ENCODE measurements at regions not wholly inside any gene's neighbourhood (a gene's known extent, or its start where the extent isn't known, plus 50 kb on each side); places are given as distances from the start of the nearest gene placed in this dataset.

GRCh38 chr3:145843561-145843960 lies 317.4 kb downstream of the PLOD2 start:
- DNase-seq (ENCODE audit: insufficient read length, low spot score) (no peak), FAIRE-seq (no peak)
- TF ChIP-seq POLR2A (IDR thresholded peaks at IDR 0.05; ENCODE audit: low read depth, low read length) (no peak), POLR2AphosphoS5 (IDR thresholded peaks at IDR 0.05; ENCODE audit: low read depth, low read length) (no peak), SPI1 (IDR thresholded peaks at IDR 0.05; ENCODE audit: low read depth, low read length) (no peak), PAX5 (IDR thresholded peaks at IDR 0.05; ENCODE audit: insufficient read depth, low read length, severe bottlenecking) (no peak), POU2F2 (IDR thresholded peaks at IDR 0.05; ENCODE audit: low read depth, low read length) (no peak), TAF1 (IDR thresholded peaks at IDR 0.05; ENCODE audit: low read depth, low read length) (no peak)

GRCh38 chr3:145849115-145849514 lies 311.9 kb downstream of the PLOD2 start:
- DNase-seq (ENCODE audit: insufficient read length, low spot score) (no peak), FAIRE-seq (no peak)
- TF ChIP-seq POLR2AphosphoS5 (IDR thresholded peaks at IDR 0.05; ENCODE audit: low read depth, low read length), result no peak
- TF ChIP-seq POU2F2 (IDR thresholded peaks at IDR 0.05; ENCODE audit: low read depth, low read length), result no peak
- no peak for TF ChIP-seq TAF1 (IDR thresholded peaks at IDR 0.05; ENCODE audit: low read depth, low read length)
- no peak for TF ChIP-seq SPI1 (IDR thresholded peaks at IDR 0.05; ENCODE audit: low read depth, low read length)
- no peak for TF ChIP-seq PAX5 (IDR thresholded peaks at IDR 0.05; ENCODE audit: insufficient read depth, low read length, severe bottlenecking)
- no peak for TF ChIP-seq POLR2A (IDR thresholded peaks at IDR 0.05; ENCODE audit: low read depth, low read length)

- TF ChIP-seq POLR2AphosphoS5 (IDR thresholded peaks at IDR 0.05; ENCODE audit: low read depth, low read length) (no peak), PAX5 (IDR thresholded peaks at IDR 0.05; ENCODE audit: insufficient read depth, low read length, severe bottlenecking) (no peak), TAF1 (IDR thresholded peaks at IDR 0.05; ENCODE audit: low read depth, low read length) (no peak), POLR2A (IDR thresholded peaks at IDR 0.05; ENCODE audit: low read depth, low read length) (no peak), POU2F2 (IDR thresholded peaks at IDR 0.05; ENCODE audit: low read depth, low read length) (no peak), SPI1 (IDR thresholded peaks at IDR 0.05; ENCODE audit: low read depth, low read length) (no peak)
- DNase-seq (ENCODE audit: insufficient read length, low spot score), result no peak
- FAIRE-seq, result no peak
Measured at GRCh38 chr3:145854499-145854898, 306.5 kb downstream of the PLOD2 start.

GRCh38 chr3:145857956-145858355 lies 303.0 kb downstream of the PLOD2 start:
- TF ChIP-seq POU2F2 (IDR thresholded peaks at IDR 0.05; ENCODE audit: low read depth, low read length) (no peak), TAF1 (IDR thresholded peaks at IDR 0.05; ENCODE audit: low read depth, low read length) (no peak)
- no peak for FAIRE-seq
- DNase-seq (ENCODE audit: insufficient read length, low spot score), result no peak

- FAIRE-seq, result no peak
- no peak for DNase-seq (ENCODE audit: insufficient read length, low spot score)
- TF ChIP-seq POLR2A (IDR thresholded peaks at IDR 0.05; ENCODE audit: low read depth, low read length) (no peak), PAX5 (IDR thresholded peaks at IDR 0.05; ENCODE audit: insufficient read depth, low read length, severe bottlenecking) (no peak), SPI1 (IDR thresholded peaks at IDR 0.05; ENCODE audit: low read depth, low read length) (no peak), POU2F2 (IDR thresholded peaks at IDR 0.05; ENCODE audit: low read depth, low read length) (no peak), TAF1 (IDR thresholded peaks at IDR 0.05; ENCODE audit: low read depth, low read length) (no peak), POLR2AphosphoS5 (IDR thresholded peaks at IDR 0.05; ENCODE audit: low read depth, low read length) (no peak)
Measured at GRCh38 chr3:145864336-145864735, 296.6 kb downstream of the PLOD2 start.

GRCh38 chr3:145865399-145866018 lies 295.5 kb downstream of the PLOD2 start:
- DNase-seq (ENCODE audit: insufficient read length, low spot score), result no peak
- TF ChIP-seq SPI1 (IDR thresholded peaks at IDR 0.05; ENCODE audit: low read depth, low read length), result no peak
- no peak for TF ChIP-seq POLR2AphosphoS5 (IDR thresholded peaks at IDR 0.05; ENCODE audit: low read depth, low read length)
- no peak for TF ChIP-seq POLR2A (IDR thresholded peaks at IDR 0.05; ENCODE audit: low read depth, low read length)
- TF ChIP-seq PAX5 (IDR thresholded peaks at IDR 0.05; ENCODE audit: insufficient read depth, low read length, severe bottlenecking), result no peak
- no peak for TF ChIP-seq POU2F2 (IDR thresholded peaks at IDR 0.05; ENCODE audit: low read depth, low read length)
- TF ChIP-seq TAF1 (IDR thresholded peaks at IDR 0.05; ENCODE audit: low read depth, low read length), result no peak
- FAIRE-seq, result no peak

- FAIRE-seq (no peak), DNase-seq (ENCODE audit: insufficient read length, low spot score) (no peak)
- TF ChIP-seq PAX5 (IDR thresholded peaks at IDR 0.05; ENCODE audit: insufficient read depth, low read length, severe bottlenecking) (no peak), POU2F2 (IDR thresholded peaks at IDR 0.05; ENCODE audit: low read depth, low read length) (no peak), POLR2AphosphoS5 (IDR thresholded peaks at IDR 0.05; ENCODE audit: low read depth, low read length) (no peak), SPI1 (IDR thresholded peaks at IDR 0.05; ENCODE audit: low read depth, low read length) (no peak), TAF1 (IDR thresholded peaks at IDR 0.05; ENCODE audit: low read depth, low read length) (no peak), POLR2A (IDR thresholded peaks at IDR 0.05; ENCODE audit: low read depth, low read length) (no peak)
Measured at GRCh38 chr3:145869958-145870357, 291.0 kb downstream of the PLOD2 start.

- no peak for DNase-seq (ENCODE audit: insufficient read length, low spot score)
- no peak for FAIRE-seq
- TF ChIP-seq TAF1 (IDR thresholded peaks at IDR 0.05; ENCODE audit: low read depth, low read length) (no peak), POLR2AphosphoS5 (IDR thresholded peaks at IDR 0.05; ENCODE audit: low read depth, low read length) (no peak)
Measured at GRCh38 chr3:145882436-145882835, 278.5 kb downstream of the PLOD2 start.

GRCh38 chr3:145889730-145890129 lies 271.3 kb downstream of the PLOD2 start:
- DNase-seq (ENCODE audit: insufficient read length, low spot score) (no peak), FAIRE-seq (no peak)
- TF ChIP-seq POU2F2 (IDR thresholded peaks at IDR 0.05; ENCODE audit: low read depth, low read length), result no peak
- no peak for TF ChIP-seq POLR2AphosphoS5 (IDR thresholded peaks at IDR 0.05; ENCODE audit: low read depth, low read length)
- no peak for TF ChIP-seq POLR2A (IDR thresholded peaks at IDR 0.05; ENCODE audit: low read depth, low read length)

GRCh38 chr3:145892869-145893268 lies 268.1 kb downstream of the PLOD2 start:
- FAIRE-seq (no peak), DNase-seq (ENCODE audit: insufficient read length, low spot score) (no peak)
- TF ChIP-seq PAX5 (IDR thresholded peaks at IDR 0.05; ENCODE audit: insufficient read depth, low read length, severe bottlenecking) (no peak), POU2F2 (IDR thresholded peaks at IDR 0.05; ENCODE audit: low read depth, low read length) (no peak), SPI1 (IDR thresholded peaks at IDR 0.05; ENCODE audit: low read depth, low read length) (no peak), POLR2AphosphoS5 (IDR thresholded peaks at IDR 0.05; ENCODE audit: low read depth, low read length) (no peak), TAF1 (IDR thresholded peaks at IDR 0.05; ENCODE audit: low read depth, low read length) (no peak), POLR2A (IDR thresholded peaks at IDR 0.05; ENCODE audit: low read depth, low read length) (no peak)

All from GM12891 (cell line).